ENCODE measurements at regions not wholly inside any gene's neighbourhood (a gene's known extent, or its start where the extent isn't known, plus 50 kb on each side); places are given as distances from the start of the nearest gene placed in this dataset.

GRCh38 chr17:72526769-72527168 lies 405.9 kb downstream of the SOX9 start:
- ATAC-seq = no peak
- H3K9me3 Mint-ChIP-seq = no peaks in the 10 kb centered on the region

GRCh38 chr17:72527789-72528188 lies 407.0 kb downstream of the SOX9 start:
- Histone ChIP-seq H3K27ac (ENCODE audit: low read length) (no peak overlapping the region), H3K9me3 (ENCODE audit: control insufficient read depth, insufficient read depth, low read length) (no peaks in the 10 kb centered on the region), H3K4me3 (ENCODE audit: low read length) (no peak overlapping the region), H3K36me3 (ENCODE audit: control insufficient read depth, insufficient read depth, low read length) (no peaks in the 10 kb centered on the region), H3K27me3 (ENCODE audit: control insufficient read depth, insufficient read depth, low read length) (no peaks in the 10 kb centered on the region), H3K4me1 (ENCODE audit: control insufficient read depth, insufficient read depth, low read length) (no peaks in the 10 kb centered on the region)
- 84% methylated on average over 9 of the region's 9 CpGs for WGBS (ENCODE audit: insufficient coverage)
- Mint-ChIP-seq H3K4me1 (no peaks in the 10 kb centered on the region), H3K27me3 (ENCODE audit: low read depth in 2 of 2) (peaks cover 0 to 2% of the 10 kb centered on the region in 2 donors), H3K9me3 (no peaks in the 10 kb centered on the region), H3K27ac (no peak overlapping the region), H3K36me3 (no peaks in the 10 kb centered on the region), H3K4me3 (no peak overlapping the region)
- DNase-seq (no peak), ATAC-seq (no peak)
- intact Hi-C loops (cut with micrococcal nuclease) = no loop called here
- no peak for TF ChIP-seq CTCF (IDR thresholded peaks at IDR 0.05)

More at GRCh38 chr17:72526769-72527168, 405.9 kb downstream of the SOX9 start:
- Mint-ChIP-seq H3K27ac (no peak overlapping the region), H3K4me1 (no peaks in the 10 kb centered on the region), H3K27me3 (ENCODE audit: low read depth in 2 of 2) (no peaks in the 10 kb centered on the region), H3K4me3 (no peak overlapping the region), H3K36me3 (no peaks in the 10 kb centered on the region)
- no peaks in the 10 kb centered on the region for H3K9me3 ChIP-seq (ENCODE audit: control insufficient read depth, insufficient read depth, low read length)
- WGBS (ENCODE audit: insufficient coverage) = 82% methylated on average over 8 of the region's 8 CpGs
- H3K4me3 ChIP-seq (ENCODE audit: low read length) = no peak overlapping the region
- no peaks in the 10 kb centered on the region for H3K4me1 ChIP-seq (ENCODE audit: control insufficient read depth, insufficient read depth, low read length)
- H3K27ac ChIP-seq (ENCODE audit: low read length) = no peak overlapping the region
- intact Hi-C loops (cut with micrococcal nuclease) = no loop called here
- no peaks in the 10 kb centered on the region for H3K27me3 ChIP-seq (ENCODE audit: control insufficient read depth, insufficient read depth, low read length)
- no peak for TF ChIP-seq CTCF (IDR thresholded peaks at IDR 0.05)
- H3K36me3 ChIP-seq (ENCODE audit: control insufficient read depth, insufficient read depth, low read length) = no peaks in the 10 kb centered on the region
- DNase-seq = no peak

GRCh38 chr17:72528683-72529082 lies 407.9 kb downstream of the SOX9 start:
- no peaks in the 10 kb centered on the region for H3K27me3 ChIP-seq (ENCODE audit: control insufficient read depth, insufficient read depth, low read length)
- H3K36me3 ChIP-seq (ENCODE audit: control insufficient read depth, insufficient read depth, low read length) = no peaks in the 10 kb centered on the region
- Mint-ChIP-seq H3K4me1 (no peaks in the 10 kb centered on the region), H3K27me3 (ENCODE audit: low read depth in 2 of 2) (peaks cover 0 to 2% of the 10 kb centered on the region in 2 donors), H3K36me3 (no peaks in the 10 kb centered on the region), H3K27ac (no peak overlapping the region), H3K9me3 (no peaks in the 10 kb centered on the region), H3K4me3 (no peak overlapping the region)
- H3K9me3 ChIP-seq (ENCODE audit: control insufficient read depth, insufficient read depth, low read length) = no peaks in the 10 kb centered on the region
- ATAC-seq (no peak), DNase-seq (no peak)
- intact Hi-C loops (cut with micrococcal nuclease) = no loop called here
- no peak overlapping the region for H3K4me3 ChIP-seq (ENCODE audit: low read length)
- TF ChIP-seq CTCF (IDR thresholded peaks at IDR 0.05) = no peak
- no peaks in the 10 kb centered on the region for H3K4me1 ChIP-seq (ENCODE audit: control insufficient read depth, insufficient read depth, low read length)
- no CpG with 5 or more reads among the region's 2 CpGs for WGBS (ENCODE audit: insufficient coverage)
- H3K27ac ChIP-seq (ENCODE audit: low read length) = no peak overlapping the region

GRCh38 chr17:72529386-72529785 lies 408.6 kb downstream of the SOX9 start:
- Mint-ChIP-seq H3K9me3 (no peaks in the 10 kb centered on the region), H3K4me1 (no peaks in the 10 kb centered on the region), H3K36me3 (no peaks in the 10 kb centered on the region), H3K27ac (no peak overlapping the region), H3K4me3 (no peak overlapping the region), H3K27me3 (ENCODE audit: low read depth in 2 of 2) (peaks cover 0 to 2% of the 10 kb centered on the region in 2 donors)
- DNase-seq (no peak), ATAC-seq (no peak)
- H3K4me3 ChIP-seq (ENCODE audit: low read length) = no peak overlapping the region
- whole genome bisulfite sequencing (ENCODE audit: insufficient coverage) = 79% methylated on average over 4 of the region's 4 CpGs
- H3K36me3 ChIP-seq (ENCODE audit: control insufficient read depth, insufficient read depth, low read length) = no peaks in the 10 kb centered on the region
- intact Hi-C loops (cut with micrococcal nuclease) = no loop called here
- H3K4me1 ChIP-seq (ENCODE audit: control insufficient read depth, insufficient read depth, low read length) = no peaks in the 10 kb centered on the region
- TF ChIP-seq CTCF (IDR thresholded peaks at IDR 0.05) = no peak
- H3K27ac ChIP-seq (ENCODE audit: low read length) = no peak overlapping the region
- H3K27me3 ChIP-seq (ENCODE audit: control insufficient read depth, insufficient read depth, low read length) = no peaks in the 10 kb centered on the region
- H3K9me3 ChIP-seq (ENCODE audit: control insufficient read depth, insufficient read depth, low read length) = no peaks in the 10 kb centered on the region

Data from natural killer cell (primary cell).